HG02885 (cell line): ENCODE measurements at regions not wholly inside any gene's neighbourhood (a gene's known extent, or its start where the extent isn't known, plus 50 kb on each side); places are given as distances from the start of the nearest gene placed in this dataset.

Source experiments
- ATAC-seq: cut with Tn5 transposase; IDR thresholded peaks from one replicate; pipeline ENCODE4 v1.9.1; 2021; ENCODE audit warnings: mild to moderate bottlenecking; ENCODE audit not compliant: unreplicated experiment, poor library complexity

DNA sequence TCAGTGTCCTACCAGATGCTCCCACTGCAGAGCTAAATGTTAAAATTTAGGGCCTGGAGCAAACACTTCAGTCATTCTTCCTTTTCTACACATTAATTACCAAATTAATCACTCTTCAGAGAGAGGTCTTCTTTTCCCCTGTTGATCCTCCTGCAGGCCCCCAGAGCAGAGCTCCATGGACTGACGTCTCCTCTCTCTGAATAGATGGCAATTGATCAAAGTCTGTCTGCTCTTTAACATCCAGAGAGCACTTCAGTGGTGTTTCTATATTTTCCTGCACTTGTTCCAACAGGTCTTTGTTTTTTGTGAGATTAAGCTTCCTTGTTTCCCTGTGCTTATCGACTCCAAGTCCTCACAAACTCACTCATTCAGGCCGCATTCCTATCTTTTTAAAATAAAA lies 239.3 kb downstream of the SIPA1L2 start:
- ATAC-seq: no peak

- ATAC-seq: no peak
Observed at GRCh38 chr1:232389744-232390143, 240.2 kb downstream of the SIPA1L2 start.

- ATAC-seq: no peak
Observed at GRCh38 chr1:232388363-232388762, 241.6 kb downstream of the SIPA1L2 start.

DNA sequence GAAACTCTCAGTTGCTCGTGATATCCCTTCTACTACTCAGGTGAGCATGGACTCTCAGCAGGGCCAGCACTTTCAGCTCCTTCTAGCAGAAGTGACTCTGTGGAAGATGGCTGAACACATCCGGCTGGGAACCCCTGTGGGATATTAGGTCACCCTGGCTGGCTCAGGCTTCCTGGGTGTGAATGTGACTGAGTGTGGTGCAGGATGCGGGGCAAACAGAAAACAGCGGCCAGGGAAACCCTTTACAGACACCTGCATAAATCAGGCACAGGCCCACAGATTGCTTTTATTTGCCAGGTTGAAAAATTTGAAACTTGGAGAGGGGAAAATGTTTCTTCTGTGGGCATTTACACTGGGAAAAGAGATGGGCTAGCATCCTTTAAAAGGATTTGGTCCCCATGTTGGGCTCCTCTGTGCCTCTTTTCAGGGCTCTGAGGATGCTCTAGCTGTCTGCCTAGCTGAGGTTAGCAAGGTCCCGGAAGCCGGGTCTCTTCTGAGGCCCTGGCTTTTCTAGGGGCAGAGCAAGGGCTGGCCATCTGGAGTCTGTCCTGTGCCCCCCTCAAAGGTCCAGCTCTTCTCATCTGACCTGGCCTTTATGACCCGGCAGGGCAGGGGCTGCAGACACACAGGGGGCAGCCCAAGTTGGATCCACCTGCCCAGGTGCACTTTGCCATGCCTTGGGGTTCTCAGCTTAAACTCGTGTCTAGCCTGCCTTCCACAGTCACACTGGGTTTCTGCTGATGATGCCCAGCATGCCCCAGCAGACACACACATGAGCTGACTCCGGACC lies 243.0 kb downstream of the SIPA1L2 start:
- ATAC-seq: no peak

DNA sequence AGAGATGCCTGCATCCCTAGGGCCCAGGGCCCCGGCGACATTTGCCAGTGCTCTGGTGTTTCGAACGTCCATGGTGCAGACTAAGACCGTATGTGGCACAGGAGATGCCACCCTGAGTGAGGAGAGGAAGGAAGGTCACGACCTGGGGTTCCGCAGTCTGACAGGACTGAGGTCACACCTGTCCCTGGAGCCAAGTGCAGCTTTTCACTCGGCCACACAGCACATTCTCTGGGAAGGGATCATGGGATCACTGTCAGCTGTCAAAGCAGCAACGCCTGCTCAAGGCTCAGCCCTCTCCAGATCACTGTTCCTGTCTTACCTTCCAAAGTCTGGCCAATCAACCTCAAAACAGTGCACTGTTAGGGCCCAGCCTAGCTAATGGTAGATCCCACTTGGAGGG lies 243.6 kb downstream of the SIPA1L2 start:
- no peak for ATAC-seq

DNA sequence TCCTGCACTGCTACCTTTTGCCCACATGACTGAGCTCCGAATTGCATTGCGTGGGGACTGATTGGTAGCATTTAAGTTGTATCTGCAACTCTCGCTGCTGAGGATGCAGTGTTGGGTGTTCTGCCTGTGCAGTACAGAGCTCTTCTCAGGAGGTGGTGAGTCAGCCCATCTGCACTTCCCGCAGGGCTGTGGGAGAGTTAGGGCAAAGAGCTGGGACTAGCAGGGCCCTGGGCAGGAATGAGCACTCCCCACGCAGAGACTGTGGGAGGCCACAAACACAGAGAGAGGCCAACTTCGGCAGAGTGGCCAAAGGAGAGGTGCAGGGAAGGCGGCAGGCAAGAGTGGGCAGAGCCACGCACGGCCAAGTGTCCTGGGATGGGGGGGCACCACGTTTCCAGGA lies 244.7 kb downstream of the SIPA1L2 start:
- no peak for ATAC-seq

DNA sequence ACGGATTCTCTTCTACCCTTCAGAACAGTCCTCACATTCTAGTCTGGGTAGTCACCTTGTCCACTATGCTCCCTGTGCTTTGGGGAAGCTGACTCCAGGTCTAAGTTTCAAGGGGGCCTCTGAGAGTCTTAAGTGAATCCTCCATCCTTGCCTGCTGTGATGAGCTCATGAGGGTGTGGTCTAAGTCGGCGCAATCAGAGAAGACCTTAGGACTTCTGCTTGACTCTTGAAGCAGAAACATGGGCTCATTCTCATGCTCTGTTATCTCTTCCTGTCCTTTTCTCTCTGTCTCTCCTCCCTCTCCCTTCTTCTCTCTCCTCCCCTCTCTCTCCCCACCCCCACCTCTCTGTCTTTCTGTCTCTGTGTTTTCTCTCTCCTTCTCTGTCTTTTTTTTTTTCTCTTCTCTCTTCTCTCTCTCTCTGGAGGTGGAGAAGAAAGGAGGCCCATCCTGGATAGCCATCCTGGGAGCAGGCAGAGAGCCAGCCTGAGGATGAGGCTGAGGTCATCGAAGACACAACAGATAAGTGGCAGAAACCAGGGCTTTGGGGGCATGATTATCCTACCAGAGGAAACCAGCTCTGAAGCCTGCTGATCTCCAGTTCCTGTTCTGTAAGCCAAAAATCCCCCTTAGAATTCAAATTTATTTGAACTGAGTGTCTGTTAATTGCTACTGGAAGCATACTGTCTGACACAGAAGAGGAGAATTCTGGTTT lies 245.6 kb downstream of the SIPA1L2 start:
- ATAC-seq: no peak

- no peak for ATAC-seq
Observed at GRCh38 chr1:232383455-232384123, 246.3 kb downstream of the SIPA1L2 start.

DNA sequence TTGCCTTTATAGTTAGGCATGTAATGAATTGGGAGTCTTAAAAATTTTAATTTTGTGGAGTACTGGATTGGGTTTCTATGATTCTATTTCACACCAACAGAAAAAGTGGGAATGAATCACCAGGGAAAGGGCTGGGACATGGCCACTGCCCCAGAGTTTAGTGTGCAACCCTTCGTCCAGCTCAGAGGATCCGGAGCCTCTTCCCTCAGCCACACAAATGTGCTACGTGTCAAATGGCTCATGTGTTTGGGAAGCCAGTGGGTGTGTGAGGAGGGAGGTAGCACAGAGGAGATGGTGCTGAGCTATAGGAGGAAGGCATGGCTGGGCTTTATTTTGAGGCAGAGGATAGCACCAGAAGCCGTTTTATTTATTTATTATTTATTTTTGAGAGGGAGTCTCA lies 247.3 kb downstream of the SIPA1L2 start:
- no peak for ATAC-seq

DNA sequence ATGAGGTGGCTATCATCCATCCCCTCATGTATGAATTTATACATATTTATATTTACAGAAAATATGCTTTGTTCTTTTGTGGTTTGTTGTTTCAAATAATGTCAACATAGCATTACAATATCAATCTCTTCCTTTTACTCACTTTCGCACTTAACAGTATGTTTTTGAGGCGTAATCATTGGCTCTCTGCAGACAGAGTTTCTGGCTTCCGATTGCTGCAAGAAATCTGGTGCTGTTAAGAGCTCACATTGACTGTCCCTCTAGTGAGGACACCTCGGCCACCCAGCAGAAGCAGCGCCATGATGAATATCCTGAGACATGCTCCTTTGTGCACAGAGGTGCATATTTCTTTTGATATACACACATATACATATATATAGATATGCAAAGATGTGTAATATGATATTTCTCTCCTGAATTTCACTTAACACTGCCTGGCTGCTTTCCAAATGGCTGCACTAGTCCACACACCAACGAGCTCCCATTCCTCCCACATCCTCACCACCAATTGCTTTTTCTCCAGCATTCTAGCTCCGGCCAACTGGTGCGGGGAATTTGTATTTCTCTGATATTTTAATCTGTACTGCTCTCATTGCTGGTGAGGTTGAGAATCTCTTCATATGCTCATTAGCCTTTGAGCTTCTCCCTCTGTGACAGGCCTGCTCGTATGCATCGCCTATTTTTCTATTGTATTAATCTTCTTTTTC lies 248.4 kb downstream of the SIPA1L2 start:
- no peak for ATAC-seq

DNA sequence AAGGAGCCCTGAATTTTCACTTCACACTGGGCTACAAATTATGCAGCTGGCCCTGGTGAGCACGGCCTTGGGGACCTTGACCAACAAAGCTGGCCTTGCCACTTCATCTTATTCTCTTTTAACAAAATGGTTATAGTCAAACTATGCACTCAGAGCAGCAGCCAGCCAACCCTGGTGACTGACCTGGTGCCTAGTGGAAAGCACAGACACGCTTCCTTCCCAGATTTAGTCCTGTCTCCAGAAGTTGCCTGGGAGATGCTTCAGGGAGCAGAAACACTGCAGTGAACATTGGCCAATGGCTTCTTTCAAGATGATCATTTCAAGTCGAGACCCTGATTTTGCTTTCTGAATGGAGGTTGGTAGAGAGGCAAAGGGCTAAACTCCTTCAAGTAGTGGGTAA lies 249.3 kb downstream of the SIPA1L2 start:
- no peak for ATAC-seq

DNA sequence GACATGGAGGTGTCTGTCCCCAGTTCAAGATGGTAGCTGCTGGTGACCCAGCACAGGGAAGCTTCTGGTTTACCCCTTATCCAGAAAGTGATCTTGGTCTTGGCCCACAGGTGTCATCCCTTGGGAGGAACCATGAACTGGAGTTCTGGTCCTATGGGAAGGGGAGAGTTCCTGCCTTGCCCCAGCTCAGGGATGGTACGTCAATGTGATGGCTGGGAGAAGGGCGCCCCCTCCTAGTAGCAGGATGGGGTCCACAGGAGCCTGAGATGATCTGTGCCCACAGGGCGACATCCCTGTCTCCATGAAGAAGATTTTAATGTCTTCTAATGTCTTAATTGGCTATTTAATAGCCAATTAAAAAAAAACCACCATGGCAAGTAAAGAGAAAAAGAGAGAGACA lies 249.8 kb downstream of the SIPA1L2 start:
- ATAC-seq: no peak

- no peak for ATAC-seq
Observed at GRCh38 chr1:232379063-232379434, 250.9 kb downstream of the SIPA1L2 start.

- ATAC-seq: no peak
Observed at GRCh38 chr1:232378266-232379062, 251.5 kb downstream of the SIPA1L2 start.

- ATAC-seq: no peak
Observed at GRCh38 chr1:232377494-232377770, 252.5 kb downstream of the SIPA1L2 start.

- ATAC-seq: no peak
Observed at GRCh38 chr1:232376632-232377493, 253.1 kb downstream of the SIPA1L2 start.

DNA sequence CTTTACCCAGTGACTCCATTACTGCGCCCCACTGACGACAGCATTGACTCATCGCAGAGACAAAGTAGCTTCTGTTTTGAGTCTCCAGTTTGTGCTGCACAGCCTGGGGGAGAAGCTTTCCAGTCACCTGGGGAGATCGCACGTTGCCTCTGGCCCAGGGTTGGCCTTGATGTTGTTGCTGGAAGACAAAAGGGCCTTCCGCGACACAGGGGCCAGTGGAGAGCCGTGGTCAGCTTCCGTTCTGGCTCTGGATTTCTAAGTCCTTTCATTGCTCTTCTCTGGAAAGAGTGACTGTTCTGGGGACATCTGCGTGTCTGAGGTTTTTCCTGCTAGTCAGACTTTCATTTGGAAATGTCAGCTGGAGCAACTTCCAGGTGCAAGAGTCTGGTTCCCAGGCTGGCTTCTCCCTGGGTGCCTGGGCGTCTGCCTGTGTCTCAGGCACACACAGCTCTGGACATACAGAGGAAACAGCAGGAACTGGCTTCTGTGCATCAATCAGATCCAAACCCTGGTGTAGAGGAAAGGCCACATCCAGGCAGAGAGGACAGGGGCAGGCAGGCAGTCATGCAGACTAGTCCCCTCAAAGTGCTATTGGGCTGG lies 257.0 kb downstream of the SIPA1L2 start:
- ATAC-seq: no peak

DNA sequence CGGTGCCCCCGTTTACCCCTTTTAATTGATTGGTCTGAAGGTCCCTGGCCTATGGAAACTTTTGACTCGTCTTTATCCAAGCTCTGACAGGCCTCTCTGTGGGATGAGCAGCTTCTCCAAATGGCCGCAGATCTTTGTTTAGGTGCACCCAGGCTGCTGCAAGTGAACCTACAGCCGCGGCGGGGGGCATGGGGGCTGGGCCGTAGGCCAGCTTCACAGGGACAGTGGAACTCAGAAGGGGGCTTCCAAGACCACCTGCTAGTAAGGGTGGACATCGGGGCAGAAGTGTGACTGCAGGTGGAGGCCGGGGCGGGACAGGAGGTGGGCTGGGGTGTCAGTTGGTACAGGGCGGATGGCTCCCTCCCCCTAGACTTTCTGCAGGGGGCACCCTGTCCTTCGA lies 257.5 kb downstream of the SIPA1L2 start:
- no peak for ATAC-seq
